ENCODE measurements at regions not wholly inside any gene's neighbourhood (a gene's known extent, or its start where the extent isn't known, plus 50 kb on each side); places are given as distances from the start of the nearest gene placed in this dataset.

DNA sequence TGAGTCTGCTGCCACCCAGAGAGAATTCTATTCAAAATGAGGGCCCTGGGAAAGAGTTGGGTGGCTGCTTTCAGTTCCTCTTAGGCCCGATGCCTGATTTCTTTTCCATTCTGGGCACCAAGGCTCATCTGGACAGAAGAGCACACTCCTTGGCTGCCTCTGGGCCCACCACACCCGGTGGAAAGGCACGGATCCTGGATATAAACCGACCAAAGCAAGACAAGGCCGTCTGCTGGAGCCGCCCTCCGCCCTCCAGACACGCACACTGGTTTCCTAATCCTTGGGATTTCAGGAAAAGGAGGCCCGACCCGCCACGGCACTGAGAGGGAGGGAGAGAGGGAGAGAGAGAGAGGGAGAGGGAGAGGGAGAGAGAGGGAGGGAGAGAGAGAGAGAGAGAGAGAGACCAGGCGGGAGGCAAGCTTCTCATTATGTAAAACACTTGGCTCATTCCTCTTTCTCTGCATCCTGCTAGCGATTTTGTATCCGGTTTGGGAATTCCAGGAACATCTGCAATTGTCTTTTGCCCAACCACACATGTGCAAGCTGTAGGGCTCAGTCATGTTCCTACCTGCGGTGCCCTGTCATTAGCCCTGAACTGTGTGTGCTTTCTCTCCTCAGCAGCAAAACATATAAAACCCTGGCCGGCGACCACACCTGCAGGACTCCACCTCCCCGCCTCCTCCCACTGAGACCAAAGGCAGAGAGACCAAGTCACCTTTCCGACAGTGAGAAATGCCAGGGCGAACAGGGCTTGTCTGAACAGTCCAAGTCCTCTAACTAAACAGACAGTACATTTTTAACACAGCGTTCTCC lies 347.2 kb downstream of the SOX9 start:
- H3K4me1 Mint-ChIP-seq (ENCODE audit: low read depth), result no peaks in the 10 kb centered on the region
- no peak overlapping the region for H3K27ac ChIP-seq (ENCODE audit: low read depth in 1 of 2, low read length in 2 of 2)
- no peak overlapping the region for H3K4me3 ChIP-seq (ENCODE audit: low read length)
- H3K9me3 ChIP-seq (ENCODE audit: control insufficient read depth in 1 of 2, insufficient read depth in 1 of 2, low read length in 2 of 2), result no peaks in the 10 kb centered on the region
- peaks cover 13% of the 10 kb centered on the region for H3K27me3 Mint-ChIP-seq
- TF ChIP-seq, protein P1, sequence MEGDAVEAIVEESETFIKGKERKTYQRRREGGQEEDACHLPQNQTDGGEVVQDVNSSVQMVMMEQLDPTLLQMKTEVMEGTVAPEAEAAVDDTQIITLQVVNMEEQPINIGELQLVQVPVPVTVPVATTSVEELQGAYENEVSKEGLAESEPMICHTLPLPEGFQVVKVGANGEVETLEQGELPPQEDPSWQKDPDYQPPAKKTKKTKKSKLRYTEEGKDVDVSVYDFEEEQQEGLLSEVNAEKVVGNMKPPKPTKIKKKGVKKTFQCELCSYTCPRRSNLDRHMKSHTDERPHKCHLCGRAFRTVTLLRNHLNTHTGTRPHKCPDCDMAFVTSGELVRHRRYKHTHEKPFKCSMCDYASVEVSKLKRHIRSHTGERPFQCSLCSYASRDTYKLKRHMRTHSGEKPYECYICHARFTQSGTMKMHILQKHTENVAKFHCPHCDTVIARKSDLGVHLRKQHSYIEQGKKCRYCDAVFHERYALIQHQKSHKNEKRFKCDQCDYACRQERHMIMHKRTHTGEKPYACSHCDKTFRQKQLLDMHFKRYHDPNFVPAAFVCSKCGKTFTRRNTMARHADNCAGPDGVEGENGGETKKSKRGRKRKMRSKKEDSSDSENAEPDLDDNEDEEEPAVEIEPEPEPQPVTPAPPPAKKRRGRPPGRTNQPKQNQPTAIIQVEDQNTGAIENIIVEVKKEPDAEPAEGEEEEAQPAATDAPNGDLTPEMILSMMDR (IDR thresholded peaks at IDR 0.05), result no peak
- no peaks in the 10 kb centered on the region for H3K9me3 Mint-ChIP-seq
- H3K4me1 ChIP-seq (ENCODE audit: insufficient read depth, low read length), result no peaks in the 10 kb centered on the region
- H3K4me3 Mint-ChIP-seq, result no peak overlapping the region
- ATAC-seq (ENCODE audit: poor library complexity) (no peak), DNase-seq (no peak)
- no peaks in the 10 kb centered on the region for H3K36me3 ChIP-seq (ENCODE audit: insufficient read depth, low read length)
- CTCF ChIA-PET, result no interaction called here
- peaks cover 2 to 5% of the 10 kb centered on the region in 2 experiments for H3K27me3 ChIP-seq (ENCODE audit: control insufficient read depth in 1 of 2, insufficient read depth in 2 of 2, low read length in 2 of 2)
- no peak overlapping the region for H3K27ac Mint-ChIP-seq
- intact Hi-C loops (cut with DNase I, micrococcal nuclease), result no loop called here
- H3K36me3 Mint-ChIP-seq (ENCODE audit: low read depth), result no peaks in the 10 kb centered on the region
- POLR2A ChIA-PET, result no interaction called here

- Mint-ChIP-seq H3K9me3 (peaks cover under 1% of the 10 kb centered on the region), H3K4me3 (no peak overlapping the region), H3K27ac (no peak overlapping the region), H3K4me1 (ENCODE audit: low read depth) (no peaks in the 10 kb centered on the region), H3K27me3 (peaks cover 13% of the 10 kb centered on the region), H3K36me3 (ENCODE audit: low read depth) (no peaks in the 10 kb centered on the region)
- ATAC-seq (ENCODE audit: poor library complexity) (no peak), DNase-seq (no peak)
- Histone ChIP-seq H3K4me3 (ENCODE audit: low read length) (no peak overlapping the region), H3K27me3 (ENCODE audit: control insufficient read depth in 1 of 2, insufficient read depth in 2 of 2, low read length in 2 of 2) (peaks cover 2 to 5% of the 10 kb centered on the region in 2 experiments), H3K9me3 (ENCODE audit: control insufficient read depth in 1 of 2, insufficient read depth in 1 of 2, low read length in 2 of 2) (no peaks in the 10 kb centered on the region), H3K27ac (ENCODE audit: low read depth in 1 of 2, low read length in 2 of 2) (no peak overlapping the region), H3K4me1 (ENCODE audit: insufficient read depth, low read length) (no peaks in the 10 kb centered on the region), H3K36me3 (ENCODE audit: insufficient read depth, low read length) (no peaks in the 10 kb centered on the region)
- intact Hi-C loops (cut with DNase I, micrococcal nuclease), result no loop called here
- ChIA-PET CTCF (no interaction called here), POLR2A (no interaction called here)
- TF ChIP-seq, protein P1 (IDR thresholded peaks at IDR 0.05), result no peak
Observed at GRCh38 chr17:72468841-72469240, 348.0 kb downstream of the SOX9 start.

DNA sequence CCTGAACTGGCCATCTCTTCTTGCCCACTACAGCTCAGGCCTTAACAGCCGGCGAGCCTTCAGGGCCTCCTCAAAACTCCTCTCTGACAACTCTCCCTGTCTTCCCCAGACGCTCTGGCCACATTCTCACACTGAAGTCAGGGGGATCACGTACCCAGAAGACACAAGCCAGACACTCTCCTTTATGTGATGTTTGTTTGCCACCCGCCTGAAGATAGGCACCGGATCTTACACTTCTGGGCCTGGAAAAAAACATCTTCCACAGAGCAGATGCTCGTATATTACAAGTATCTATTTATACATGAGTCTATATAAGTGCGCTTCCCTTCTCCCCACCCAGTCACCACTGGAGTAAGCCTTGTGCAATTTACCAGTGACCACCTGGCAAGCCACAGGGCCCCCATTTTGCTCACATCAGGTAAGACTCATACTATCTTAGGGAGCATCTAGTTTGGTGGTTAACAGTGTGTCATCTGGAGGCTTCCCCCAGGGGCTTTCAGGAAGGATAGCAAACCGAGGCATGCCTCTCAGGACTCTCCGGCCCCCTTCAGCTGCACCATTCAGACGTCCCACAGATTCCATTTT lies 349.4 kb downstream of the SOX9 start:
- Mint-ChIP-seq H3K4me1 (ENCODE audit: low read depth) (no peaks in the 10 kb centered on the region), H3K27ac (no peak overlapping the region), H3K4me3 (no peak overlapping the region), H3K9me3 (peaks cover 3% of the 10 kb centered on the region), H3K36me3 (ENCODE audit: low read depth) (no peaks in the 10 kb centered on the region), H3K27me3 (peaks cover 13% of the 10 kb centered on the region)
- ATAC-seq (ENCODE audit: poor library complexity) (no peak), DNase-seq (no peak)
- Histone ChIP-seq H3K4me1 (ENCODE audit: insufficient read depth, low read length) (no peaks in the 10 kb centered on the region), H3K36me3 (ENCODE audit: insufficient read depth, low read length) (no peaks in the 10 kb centered on the region), H3K27ac (ENCODE audit: low read depth in 1 of 2, low read length in 2 of 2) (no peak overlapping the region), H3K4me3 (ENCODE audit: low read length) (no peak overlapping the region), H3K9me3 (ENCODE audit: control insufficient read depth in 1 of 2, insufficient read depth in 1 of 2, low read length in 2 of 2) (peaks cover 5 to 8% of the 10 kb centered on the region in 2 experiments), H3K27me3 (ENCODE audit: control insufficient read depth in 1 of 2, insufficient read depth in 2 of 2, low read length in 2 of 2) (peaks cover 0 to 5% of the 10 kb centered on the region in 2 experiments)
- CTCF ChIA-PET, result no interaction called here
- POLR2A ChIA-PET, result no interaction called here
- intact Hi-C loops (cut with DNase I, micrococcal nuclease), result no loop called here
- TF ChIP-seq, protein P1 (IDR thresholded peaks at IDR 0.05), result no peak

Data from CD4-positive, alpha-beta T cell (primary cell).